Glomerular endothelial cell (primary cell): ENCODE measurements at regions not wholly inside any gene's neighbourhood (a gene's known extent, or its start where the extent isn't known, plus 50 kb on each side); places are given as distances from the start of the nearest gene placed in this dataset.

Experiments used
- DNase-seq: peaks from one replicate; pipeline ENCODE4 v3.0.0-alpha.2; 2011; ENCODE audit warnings: low read depth, low spot score; ENCODE audit errors: extremely low read depth

- no peak for DNase-seq
Observed at GRCh38 chr3:181851063-181851462, 139.3 kb downstream of the SOX2 start.

- no peak for DNase-seq
Observed at GRCh38 chr3:181855825-181856224, 144.1 kb downstream of the SOX2 start.

DNA sequence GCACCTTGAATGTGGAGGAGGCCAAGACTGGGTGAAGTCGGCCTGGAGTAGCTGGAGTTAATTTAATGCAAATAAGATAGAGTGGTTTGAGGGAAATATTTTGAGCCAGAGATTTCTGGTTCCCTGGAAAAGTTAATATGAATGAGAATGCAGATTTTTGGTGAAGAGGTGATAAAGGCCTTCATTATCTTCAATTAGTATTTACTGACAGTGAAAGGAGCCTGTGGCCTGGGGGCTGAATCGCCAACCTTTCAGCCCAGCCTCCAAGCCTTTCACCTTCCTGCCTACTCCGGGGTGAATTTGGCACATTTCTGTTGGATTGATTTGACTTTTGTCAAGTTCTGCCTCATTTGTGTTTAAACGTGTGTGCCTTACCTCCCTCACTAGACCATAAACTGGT, 147.8 kb downstream of the SOX2 start:
- DNase-seq, result no peak

DNA sequence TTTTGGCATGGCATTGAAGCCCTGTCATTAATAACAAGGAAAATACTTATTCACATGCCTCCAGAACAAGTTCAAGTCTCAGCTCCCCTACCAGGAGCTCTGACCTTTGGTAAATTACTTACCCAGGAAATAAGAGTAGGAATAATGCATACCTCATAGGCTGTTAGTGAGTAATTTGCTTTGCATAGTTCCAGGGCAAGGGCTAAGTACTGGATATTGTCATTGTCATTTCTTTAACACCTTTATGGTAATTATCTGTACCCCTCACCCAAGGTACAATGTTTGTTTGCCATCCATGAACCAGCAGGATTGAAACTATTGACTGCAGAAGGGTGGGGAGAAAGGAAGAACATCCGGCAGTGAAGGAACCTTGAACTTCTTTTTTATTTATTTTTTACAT, 148.5 kb downstream of the SOX2 start:
- DNase-seq, result no peak

DNA sequence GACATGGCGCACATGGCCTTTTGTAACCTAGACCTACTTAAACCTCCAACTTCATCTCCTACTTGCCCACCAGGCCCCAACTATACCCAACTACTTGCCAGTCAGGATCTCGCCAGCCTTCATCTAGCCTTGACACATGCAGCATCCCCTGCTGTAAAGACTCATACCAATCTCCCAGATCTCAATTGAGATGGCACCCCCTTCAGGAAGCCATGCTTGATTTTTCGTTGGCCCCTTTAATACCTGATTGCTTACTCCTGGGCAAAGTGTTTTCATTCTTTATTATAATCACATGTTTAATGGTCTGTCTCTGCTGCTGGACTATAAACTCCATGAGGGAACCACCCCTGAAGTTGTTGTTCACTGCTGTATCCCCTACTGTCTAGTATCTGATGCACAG, 150.8 kb downstream of the SOX2 start:
- DNase-seq, result no peak

- no peak for DNase-seq
Observed at GRCh38 chr3:181868576-181869082, 156.9 kb downstream of the SOX2 start.

DNA sequence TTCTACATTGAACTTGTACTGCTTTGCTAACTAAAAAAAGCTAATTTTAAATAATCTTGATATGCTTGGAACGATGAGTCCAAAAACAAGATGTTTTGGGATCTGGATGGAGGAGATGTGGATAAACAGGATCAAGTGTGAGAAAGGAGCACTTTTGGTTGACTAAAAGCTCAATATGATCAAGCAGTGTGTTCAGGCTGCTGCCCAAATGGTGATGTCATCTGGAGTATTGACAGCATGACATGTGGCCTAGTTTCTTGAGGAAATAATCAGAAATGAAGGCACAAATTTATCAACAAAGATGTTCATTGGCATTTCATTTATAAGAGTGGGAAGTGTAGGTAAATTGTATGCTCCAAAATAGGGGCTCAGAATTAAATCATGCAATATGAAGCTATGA, 161.2 kb downstream of the SOX2 start:
- no peak for DNase-seq

DNA sequence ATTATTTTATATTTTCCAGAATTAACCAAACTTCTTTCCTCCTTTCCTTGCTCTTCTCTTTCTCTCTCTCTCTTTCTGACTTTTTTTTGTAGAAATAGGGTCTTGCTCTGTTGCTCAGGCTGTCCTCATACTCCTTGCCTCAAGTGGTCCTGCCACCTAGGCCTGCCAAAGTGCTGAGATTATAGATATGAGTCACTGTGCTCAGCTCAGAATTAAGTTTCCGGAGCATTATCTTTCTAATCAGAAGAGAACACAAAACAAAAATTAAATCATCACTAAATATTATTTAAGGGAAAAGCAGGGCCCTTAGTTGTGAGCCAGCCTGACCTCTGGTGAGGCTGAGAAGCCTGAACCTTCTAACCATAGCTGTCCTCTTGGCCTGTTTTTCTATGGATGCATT, 168.2 kb downstream of the SOX2 start:
- DNase-seq, result no peak

DNA sequence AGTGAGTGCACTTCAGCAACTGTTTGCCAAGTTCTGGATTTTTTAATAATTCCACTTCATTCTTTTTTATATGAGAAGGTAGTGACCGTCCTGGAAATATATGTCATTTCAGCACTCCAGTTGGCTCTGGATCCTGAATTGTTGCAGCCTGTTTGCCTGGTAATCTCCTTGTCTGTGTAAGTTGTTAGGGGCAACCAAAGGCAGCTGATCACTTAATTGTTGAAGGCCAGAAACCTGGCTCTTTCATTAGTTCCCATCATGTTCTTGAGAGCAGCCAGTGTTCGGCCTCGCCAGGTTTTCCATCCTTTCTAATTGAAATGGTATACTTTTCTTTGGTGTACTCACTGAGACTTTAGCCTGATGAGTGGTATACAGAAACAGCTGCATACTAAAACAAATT, 168.6 kb downstream of the SOX2 start:
- DNase-seq, result no peak

DNA sequence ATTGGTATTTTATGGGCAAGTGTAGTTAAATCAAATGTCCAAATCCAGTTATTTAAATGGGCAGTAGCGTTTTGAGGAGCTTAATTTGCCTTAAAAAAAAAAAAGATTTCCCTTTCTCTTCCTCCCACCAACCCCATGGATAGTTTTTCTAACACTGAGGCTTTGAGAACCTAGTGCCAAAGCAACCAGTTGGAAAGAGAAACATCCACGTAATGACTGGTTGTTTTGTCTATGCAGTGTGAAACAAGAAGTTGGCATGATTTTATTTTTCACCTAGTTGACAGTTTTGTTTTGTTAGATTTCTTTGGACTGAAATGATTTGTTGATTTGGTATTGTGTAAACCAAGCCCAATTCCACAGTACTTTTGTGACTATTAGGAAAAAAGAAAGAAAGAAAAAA, 170.0 kb downstream of the SOX2 start:
- DNase-seq, result no peak

DNA sequence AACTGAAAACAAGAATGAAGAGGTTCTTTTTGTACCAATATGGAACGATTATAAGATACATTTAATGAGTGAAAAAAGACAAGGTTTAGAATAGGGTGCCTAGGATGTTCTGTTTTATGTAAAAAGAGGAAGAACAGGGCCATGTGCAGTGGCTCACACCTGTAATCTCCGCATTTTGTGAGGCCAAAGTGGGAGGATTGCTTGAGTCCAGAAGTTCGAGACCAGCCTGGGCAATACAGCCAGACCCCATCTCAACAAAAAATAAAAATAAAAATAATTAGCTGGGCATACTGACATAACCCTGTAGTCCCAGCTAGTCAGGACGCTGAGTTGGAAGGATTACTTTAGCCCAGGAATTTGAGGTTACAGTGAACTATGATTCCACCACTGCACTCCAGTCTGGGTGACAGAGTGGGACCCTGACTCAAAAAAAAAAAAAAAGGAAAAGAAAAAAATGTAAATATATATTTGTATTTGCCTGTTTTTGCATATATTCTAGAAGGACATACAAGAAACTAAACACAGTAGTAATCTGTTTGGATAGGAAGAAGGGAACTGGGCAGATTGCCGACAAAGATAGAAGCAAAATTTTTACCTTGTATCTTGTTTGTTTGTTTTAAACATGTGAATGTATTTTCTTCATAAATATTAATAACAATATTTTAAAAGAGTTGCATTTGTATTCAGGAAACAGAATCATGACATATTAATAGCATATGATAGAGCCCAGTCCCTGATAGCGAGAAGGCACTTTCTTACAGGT, 174.3 kb downstream of the SOX2 start:
- DNase-seq, result no peak

DNA sequence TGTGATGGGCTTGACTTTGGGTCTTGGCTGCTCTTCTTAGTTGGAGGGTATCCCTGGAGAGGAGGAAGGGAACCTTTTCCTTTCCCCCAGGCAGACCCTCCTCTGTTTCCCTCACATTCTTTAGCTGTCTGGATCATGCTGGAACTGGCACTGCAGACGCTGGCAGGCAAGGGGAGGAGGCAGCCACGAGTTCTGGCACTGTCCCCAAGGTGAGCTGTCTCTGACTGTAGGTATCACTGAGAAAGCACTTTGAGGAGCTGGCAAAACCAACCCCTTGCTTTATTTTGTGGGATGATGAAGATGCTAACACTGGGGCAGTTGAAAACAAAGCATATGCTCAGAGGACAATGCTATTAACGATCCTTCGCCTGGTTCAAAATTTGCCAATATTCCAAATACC, 175.0 kb downstream of the SOX2 start:
- no peak for DNase-seq

DNA sequence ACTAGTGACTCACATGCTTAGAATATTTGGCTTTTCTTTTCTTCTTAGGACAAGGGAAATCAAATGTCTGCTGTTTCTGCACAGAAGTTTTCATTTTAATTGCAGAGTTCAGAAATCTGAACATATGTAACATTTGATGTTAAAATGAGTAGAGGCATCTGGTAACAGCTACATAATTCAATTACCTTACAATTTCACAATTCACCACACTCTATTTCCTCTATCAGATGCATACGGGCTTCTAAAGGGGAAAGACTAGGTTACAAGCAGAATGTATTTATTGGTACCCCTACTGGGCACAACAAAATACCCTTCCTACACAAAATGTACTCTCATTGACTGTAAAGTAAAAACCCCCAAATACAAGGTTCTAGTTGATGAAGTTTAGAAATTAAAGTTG, 176.0 kb downstream of the SOX2 start:
- DNase-seq, result no peak

- no peak for DNase-seq
Observed at GRCh38 chr3:181888234-181888633, 176.5 kb downstream of the SOX2 start.

DNA sequence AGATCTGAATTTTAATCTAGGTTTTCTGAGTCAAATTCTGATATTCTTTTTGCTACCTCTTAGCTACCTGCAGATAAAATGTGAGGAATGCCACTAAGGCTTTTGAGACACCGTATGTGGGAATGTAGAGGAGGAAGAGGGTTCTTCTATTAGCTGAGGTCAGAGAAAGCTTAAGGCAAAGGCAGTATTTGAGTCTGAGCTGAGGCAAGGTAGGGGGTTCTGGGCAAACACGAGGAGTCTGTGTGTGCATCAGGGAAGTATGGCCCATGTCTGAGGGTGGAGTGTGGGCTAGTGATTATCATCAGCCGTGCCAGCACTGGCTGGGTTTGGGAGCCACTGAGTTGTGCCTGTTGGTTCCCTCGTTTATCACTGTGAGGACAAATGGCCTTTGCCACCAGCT, 181.1 kb downstream of the SOX2 start:
- no peak for DNase-seq

- DNase-seq, result no peak
Observed at GRCh38 chr3:181896605-181897004, 184.9 kb downstream of the SOX2 start.

DNA sequence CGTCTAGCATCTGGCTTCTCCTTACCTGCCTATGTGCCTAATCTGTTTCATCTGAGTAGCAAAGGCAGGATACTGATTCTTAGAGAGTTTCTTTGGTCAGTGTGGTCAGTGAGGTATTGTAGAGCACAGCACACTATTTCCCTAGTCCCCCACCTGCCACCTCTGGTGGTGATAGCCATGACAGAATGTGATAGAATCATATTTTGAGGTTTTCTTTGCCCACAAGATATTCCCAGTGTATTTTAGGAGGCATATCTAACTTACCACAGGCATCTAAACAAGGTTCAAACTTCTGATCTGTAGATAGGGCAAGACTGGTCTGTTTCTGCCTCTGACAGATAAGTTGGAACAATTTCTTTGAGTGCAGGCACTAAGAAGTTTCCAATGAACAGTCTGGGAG, 188.0 kb downstream of the SOX2 start:
- no peak for DNase-seq

DNA sequence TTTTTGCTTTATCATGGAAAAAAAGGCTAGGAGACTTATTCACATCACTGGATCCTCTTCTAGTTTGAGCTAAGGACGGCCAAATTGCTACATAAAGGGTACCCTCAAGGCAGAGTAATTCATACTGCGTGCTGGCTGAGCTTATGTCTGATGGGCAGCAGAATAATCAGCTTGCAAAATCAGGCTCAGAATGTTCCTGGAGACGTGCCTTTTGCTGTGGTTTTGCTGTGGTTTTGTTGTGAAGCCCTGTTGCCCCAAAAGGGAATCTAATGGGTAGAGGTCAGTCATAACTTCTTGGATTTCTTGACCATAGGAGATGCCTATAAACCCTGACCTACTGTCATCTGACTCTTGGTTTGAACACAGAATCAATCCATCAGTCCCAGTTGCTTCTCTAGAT, 189.9 kb downstream of the SOX2 start:
- DNase-seq, result no peak

DNA sequence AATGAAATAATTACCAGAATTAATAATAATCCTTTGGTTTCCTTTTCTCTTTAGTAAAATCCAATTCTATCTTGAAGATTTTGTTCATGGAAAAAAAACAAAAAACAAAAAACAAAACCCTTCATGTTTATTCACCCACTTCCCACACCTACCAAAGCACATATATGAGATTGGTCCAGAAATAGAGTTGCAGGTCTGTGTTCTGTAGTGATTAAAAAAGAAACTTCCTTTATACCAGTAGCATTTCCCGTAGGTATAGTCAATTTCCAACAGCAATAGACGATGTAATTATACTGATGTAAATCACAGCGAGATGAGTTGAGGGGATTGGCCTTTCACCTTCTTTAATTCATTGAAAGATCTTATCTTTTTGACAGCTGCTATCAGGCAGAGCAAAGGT, 194.6 kb downstream of the SOX2 start:
- no peak for DNase-seq

DNA sequence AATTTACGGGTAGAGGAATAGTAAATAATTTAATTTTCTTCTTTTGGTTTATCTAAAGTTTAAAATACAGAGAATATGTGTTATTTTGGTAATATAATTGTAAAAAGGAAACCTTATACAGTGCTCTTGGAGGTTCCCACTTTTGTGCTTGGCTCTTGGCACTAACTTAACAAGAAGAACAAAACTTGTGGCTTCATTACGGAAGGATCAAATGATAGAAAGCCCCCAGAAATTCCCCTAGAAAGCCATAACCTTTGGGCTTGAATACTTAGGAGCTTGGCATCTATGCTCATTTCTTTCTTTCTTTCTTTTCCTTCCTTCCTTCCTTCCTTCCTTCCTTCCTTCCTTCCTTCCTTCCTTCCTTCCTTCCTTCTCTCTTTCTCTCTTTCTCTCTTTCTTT, 197.5 kb downstream of the SOX2 start:
- no peak for DNase-seq

- no peak for DNase-seq
Observed at GRCh38 chr3:181912384-181912783, 200.7 kb downstream of the SOX2 start.

- DNase-seq, result no peak
Observed at GRCh38 chr3:181913254-181913653, 201.5 kb downstream of the SOX2 start.

DNA sequence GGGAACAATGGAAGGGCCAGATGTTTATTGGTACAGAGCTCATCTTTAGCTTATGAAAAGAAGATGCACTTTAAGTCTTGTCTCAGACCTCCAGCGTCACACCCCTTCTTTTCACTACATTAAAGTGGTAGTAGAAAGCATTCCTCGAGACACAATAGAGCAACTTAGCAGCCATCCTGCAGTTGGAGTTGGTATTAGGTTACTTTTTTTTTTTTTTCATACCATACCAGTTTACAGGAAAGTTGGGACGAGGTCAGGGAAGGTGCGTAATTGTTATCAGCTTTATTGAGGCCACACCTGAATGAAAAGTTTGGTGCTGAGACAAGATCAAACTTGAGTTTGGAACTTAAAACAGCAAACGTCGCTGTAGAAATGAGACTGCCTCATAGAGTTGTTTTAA, 203.8 kb downstream of the SOX2 start:
- DNase-seq, result no peak
